Loucy (cell line): ENCODE measurements at regions not wholly inside any gene's neighbourhood (a gene's known extent, or its start where the extent isn't known, plus 50 kb on each side); places are given as distances from the start of the nearest gene placed in this dataset.

Experiments used
- H2AFZ ChIP-seq: fragments of 200-600 bp; sonication (generic); 2 replicates; pipeline ENCODE4 v1.6.0; 2016; ENCODE audit warnings: antibody characterized with exemption, mild to moderate bottlenecking, low read length, moderate library complexity
- H3F3A ChIP-seq: fragments of 200-600 bp; 2 replicates; pipeline ENCODE4 v1.6.0; 2016; ENCODE audit warnings: antibody characterized with exemption, low read depth, mild to moderate bottlenecking
- H3K27me3 ChIP-seq: fragments of 200-600 bp; sonication (generic); 2 replicates; pipeline ENCODE4 v1.6.1; 2014; ENCODE audit warnings: low read length, mild to moderate bottlenecking; ENCODE audit not compliant: insufficient read depth, poor library complexity, severe bottlenecking
- H3K36me3 ChIP-seq: fragments of 200-600 bp; sonication (generic); 2 replicates; pipeline ENCODE4 v1.6.1; 2016; ENCODE audit warnings: low read length; ENCODE audit not compliant: insufficient read depth
- H3K4me1 ChIP-seq: fragments of 200-600 bp; sonication (generic); 2 replicates; pipeline ENCODE4 v1.5.1; 2014; ENCODE audit warnings: low read length, mild to moderate bottlenecking; ENCODE audit not compliant: insufficient read depth, poor library complexity, severe bottlenecking
- H3K4me2 ChIP-seq: fragments of 200-600 bp; sonication (generic); 2 replicates; pipeline ENCODE4 v1.6.0; 2014; ENCODE audit warnings: antibody characterized with exemption, low read length, low read depth, mild to moderate bottlenecking; ENCODE audit not compliant: poor library complexity, severe bottlenecking
- H3K4me3 ChIP-seq: fragments of 200-600 bp; sonication (generic); 2 replicates; pipeline ENCODE4 v1.5.1; 2014; ENCODE audit warnings: low read length, mild to moderate bottlenecking, mixed read lengths; ENCODE audit not compliant: poor library complexity, severe bottlenecking
- H3K79me2 ChIP-seq: fragments of 200-600 bp; sonication (generic); 2 replicates; pipeline ENCODE4 v1.6.1; 2014; ENCODE audit warnings: low read length; ENCODE audit not compliant: insufficient read depth
- H3K9ac ChIP-seq: fragments of 200-600 bp; sonication (generic); 2 replicates; pipeline ENCODE4 v1.6.0; 2014; ENCODE audit warnings: mild to moderate bottlenecking, low read depth, low read length, moderate library complexity; ENCODE audit not compliant: poor library complexity, severe bottlenecking
- H3K9me2 ChIP-seq: fragments of 200-600 bp; sonication (generic); replicated peaks from 2 replicates; pipeline ENCODE4 v1.6.1; 2016; ENCODE audit warnings: low read depth, low read length, mixed read lengths
- H3K9me3 ChIP-seq: fragments of 200-600 bp; sonication (generic); 2 replicates; pipeline ENCODE4 v1.6.1; 2014; ENCODE audit warnings: mild to moderate bottlenecking, antibody characterized with exemption, low read length, low read depth; ENCODE audit not compliant: insufficient read depth
- H4K20me1 ChIP-seq: fragments of 200-600 bp; sonication (generic); 2 replicates; pipeline ENCODE4 v1.6.0; 2014; ENCODE audit warnings: antibody characterized with exemption, low read length, mild to moderate bottlenecking; ENCODE audit not compliant: insufficient read depth, poor library complexity, severe bottlenecking
- EZH2phosphoT487 ChIP-seq: fragments of 200-600 bp; IDR thresholded peaks from 2 replicates; pipeline ENCODE4 v1.6.1; 2018; ENCODE audit warnings: antibody characterized with exemption, mild to moderate bottlenecking, moderate library complexity, borderline replicate concordance
- TF ChIP-seq, protein P1 (sequence below): fragments of 200-600 bp; sonication (generic); conservative IDR thresholded peaks from 2 replicates; pipeline ENCODE4 v1.5.1; 2014; ENCODE audit warnings: mild to moderate bottlenecking, antibody characterized with exemption, low read length

DNA sequence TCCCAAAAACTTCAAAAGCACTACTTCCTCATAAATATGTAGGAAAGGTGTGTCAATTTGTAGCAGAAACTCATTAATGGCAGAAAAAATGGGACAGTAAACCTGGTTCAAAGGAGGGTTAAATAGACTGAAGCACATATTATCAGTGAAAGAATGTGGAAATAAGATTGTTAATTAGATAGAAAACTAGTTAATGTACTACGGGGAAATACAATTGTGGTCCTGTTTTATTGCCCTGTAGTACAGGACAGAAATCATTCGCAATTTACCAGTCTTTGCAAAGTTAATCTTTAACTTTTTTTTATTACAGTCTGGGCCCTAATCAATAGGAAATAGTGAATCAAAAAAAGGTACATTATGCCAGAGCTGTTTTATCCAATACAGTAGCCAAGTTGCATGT, 82.0 kb upstream of the PAK5 start:
- no peak overlapping the region for H3K4me2 ChIP-seq
- H2AFZ ChIP-seq = no peak overlapping the region
- no peaks in the 10 kb centered on the region for H3K79me2 ChIP-seq
- H3K4me1 ChIP-seq = no peaks in the 10 kb centered on the region
- no peaks in the 10 kb centered on the region for H3K9me2 ChIP-seq
- TF ChIP-seq, protein P1, sequence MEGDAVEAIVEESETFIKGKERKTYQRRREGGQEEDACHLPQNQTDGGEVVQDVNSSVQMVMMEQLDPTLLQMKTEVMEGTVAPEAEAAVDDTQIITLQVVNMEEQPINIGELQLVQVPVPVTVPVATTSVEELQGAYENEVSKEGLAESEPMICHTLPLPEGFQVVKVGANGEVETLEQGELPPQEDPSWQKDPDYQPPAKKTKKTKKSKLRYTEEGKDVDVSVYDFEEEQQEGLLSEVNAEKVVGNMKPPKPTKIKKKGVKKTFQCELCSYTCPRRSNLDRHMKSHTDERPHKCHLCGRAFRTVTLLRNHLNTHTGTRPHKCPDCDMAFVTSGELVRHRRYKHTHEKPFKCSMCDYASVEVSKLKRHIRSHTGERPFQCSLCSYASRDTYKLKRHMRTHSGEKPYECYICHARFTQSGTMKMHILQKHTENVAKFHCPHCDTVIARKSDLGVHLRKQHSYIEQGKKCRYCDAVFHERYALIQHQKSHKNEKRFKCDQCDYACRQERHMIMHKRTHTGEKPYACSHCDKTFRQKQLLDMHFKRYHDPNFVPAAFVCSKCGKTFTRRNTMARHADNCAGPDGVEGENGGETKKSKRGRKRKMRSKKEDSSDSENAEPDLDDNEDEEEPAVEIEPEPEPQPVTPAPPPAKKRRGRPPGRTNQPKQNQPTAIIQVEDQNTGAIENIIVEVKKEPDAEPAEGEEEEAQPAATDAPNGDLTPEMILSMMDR = no peak
- no peak for TF ChIP-seq EZH2phosphoT487
- no peak overlapping the region for H3K4me3 ChIP-seq
- no peaks in the 10 kb centered on the region for H3K9me3 ChIP-seq
- no peak overlapping the region for H3K9ac ChIP-seq
- H3K27me3 ChIP-seq = no peaks in the 10 kb centered on the region
- no peaks in the 10 kb centered on the region for H4K20me1 ChIP-seq
- H3F3A ChIP-seq = no peaks in the 10 kb centered on the region
- no peaks in the 10 kb centered on the region for H3K36me3 ChIP-seq

DNA sequence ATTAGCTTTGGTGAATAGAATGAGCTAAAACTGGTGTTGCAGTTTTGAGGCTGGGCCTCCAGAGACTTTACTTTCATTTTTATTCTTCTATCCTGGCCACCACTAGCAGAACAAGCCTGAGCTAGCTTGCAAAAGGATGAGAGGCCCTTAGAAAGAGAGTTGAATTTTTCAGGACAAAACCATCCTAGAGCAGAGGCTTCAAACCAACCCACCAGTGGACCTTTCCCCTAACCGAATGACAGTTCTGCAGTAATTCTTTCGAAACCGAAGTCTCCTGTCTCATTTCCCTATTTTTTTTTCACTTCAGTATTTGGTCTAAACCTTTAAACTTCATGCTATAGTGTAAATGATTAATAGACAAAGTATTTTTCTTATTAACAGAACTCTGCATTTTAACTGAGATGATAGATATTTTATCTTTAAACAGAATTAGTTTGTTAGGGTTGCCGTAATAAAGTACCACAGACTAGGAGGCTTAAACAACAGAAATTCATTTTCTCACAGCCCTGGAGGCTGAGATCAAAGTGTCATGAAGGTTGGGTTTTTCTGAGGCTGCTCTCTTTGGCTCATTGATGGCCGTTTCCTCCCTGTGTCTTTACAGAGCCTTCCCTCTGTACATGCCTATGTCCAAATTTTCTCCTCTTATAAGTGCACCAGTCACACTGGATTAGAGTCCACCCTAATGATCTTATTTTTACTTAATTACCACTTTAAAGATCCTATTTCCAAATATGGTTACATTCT, 80.6 kb upstream of the PAK5 start:
- H4K20me1 ChIP-seq = no peaks in the 10 kb centered on the region
- no peaks in the 10 kb centered on the region for H3K4me1 ChIP-seq
- no peaks in the 10 kb centered on the region for H3K27me3 ChIP-seq
- no peaks in the 10 kb centered on the region for H3K9me3 ChIP-seq
- no peak overlapping the region for H3K4me2 ChIP-seq
- no peak overlapping the region for H2AFZ ChIP-seq
- TF ChIP-seq, protein P1 = no peak
- no peak for TF ChIP-seq EZH2phosphoT487
- H3K4me3 ChIP-seq = no peak overlapping the region
- no peaks in the 10 kb centered on the region for H3F3A ChIP-seq
- no peaks in the 10 kb centered on the region for H3K79me2 ChIP-seq
- H3K9me2 ChIP-seq = no peaks in the 10 kb centered on the region
- H3K36me3 ChIP-seq = no peaks in the 10 kb centered on the region
- no peak overlapping the region for H3K9ac ChIP-seq

DNA sequence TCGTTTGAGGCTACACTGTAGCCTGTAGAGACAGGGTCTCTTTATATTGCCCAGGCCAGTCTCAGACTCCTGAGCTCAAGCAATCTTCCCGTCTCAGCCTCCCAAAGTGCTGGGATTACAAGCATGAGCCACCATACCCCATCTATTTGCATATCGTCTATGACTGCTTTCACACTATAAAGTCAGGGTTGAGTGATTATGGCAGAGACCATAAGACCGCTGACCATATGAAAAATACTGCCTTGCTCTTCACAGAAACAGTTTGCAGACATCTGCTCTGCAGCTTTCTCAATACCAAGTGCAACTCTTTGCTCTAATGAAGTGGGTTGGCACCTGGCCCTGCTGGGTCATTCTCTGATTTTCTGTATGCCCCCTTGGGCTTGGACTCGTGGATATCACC, 79.5 kb upstream of the PAK5 start:
- H3K9me2 ChIP-seq = no peaks in the 10 kb centered on the region
- H2AFZ ChIP-seq = no peak overlapping the region
- H3K9me3 ChIP-seq = no peaks in the 10 kb centered on the region
- no peak overlapping the region for H3K4me3 ChIP-seq
- H3K27me3 ChIP-seq = no peaks in the 10 kb centered on the region
- no peaks in the 10 kb centered on the region for H3K36me3 ChIP-seq
- no peak overlapping the region for H3K4me2 ChIP-seq
- H4K20me1 ChIP-seq = no peaks in the 10 kb centered on the region
- no peaks in the 10 kb centered on the region for H3K79me2 ChIP-seq
- H3F3A ChIP-seq = no peaks in the 10 kb centered on the region
- TF ChIP-seq, protein P1 = no peak
- TF ChIP-seq EZH2phosphoT487 = no peak
- H3K4me1 ChIP-seq = no peaks in the 10 kb centered on the region
- no peak overlapping the region for H3K9ac ChIP-seq
